ENCODE measurements at regions not wholly inside any gene's neighbourhood (a gene's known extent, or its start where the extent isn't known, plus 50 kb on each side); places are given as distances from the start of the nearest gene placed in this dataset.
A peak's percentile ranks its signal among the peaks of the same experiment; 100 is the strongest.

- DNase-seq (ENCODE audit: low read depth) = no peak
These were observed 517.4 kb downstream of the BUD13 start for GRCh38 chr11:116255321-116255953.

- DNase-seq (ENCODE audit: low read depth) = no peak
These were observed 522.6 kb downstream of the BUD13 start for GRCh38 chr11:116250155-116250554.

DNA sequence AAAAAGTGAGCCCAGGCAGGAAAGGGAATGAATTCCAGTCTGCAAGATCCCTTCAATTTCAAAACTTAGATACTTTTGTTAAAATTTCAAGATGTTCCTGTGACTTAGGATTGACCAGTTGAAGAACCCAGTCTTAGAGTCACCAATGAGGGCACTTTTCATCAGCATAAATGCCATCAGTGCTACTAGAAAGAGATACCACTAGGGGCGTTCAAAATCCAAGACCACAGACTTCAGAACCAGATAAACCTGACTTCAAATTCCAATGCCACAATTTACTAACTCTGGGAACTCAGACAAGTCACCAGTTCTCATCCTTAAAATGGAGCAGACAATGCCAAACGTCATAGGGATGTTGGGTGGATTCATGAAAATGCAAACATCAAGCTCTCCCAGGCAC, 523.2 kb downstream of the BUD13 start:
- DNase-seq (ENCODE audit: low read depth) = no peak

- DNase-seq (ENCODE audit: low read depth) = no peak
These were observed 527.9 kb downstream of the BUD13 start for GRCh38 chr11:116244889-116245288.

- no peak for DNase-seq (ENCODE audit: low read depth)
These were observed 528.3 kb downstream of the BUD13 start for GRCh38 chr11:116244439-116244838.

- DNase-seq (ENCODE audit: low read depth) = no peak
These were observed 528.8 kb downstream of the BUD13 start for GRCh38 chr11:116243991-116244390.

- DNase-seq (ENCODE audit: low read depth) = no peak
These were observed 530.8 kb downstream of the BUD13 start for GRCh38 chr11:116242006-116242405.

GRCh38 chr11:116240710-116241109, 532.1 kb downstream of the BUD13 start:
- DNase-seq (ENCODE audit: low read depth) = peak; percentile 12

DNA sequence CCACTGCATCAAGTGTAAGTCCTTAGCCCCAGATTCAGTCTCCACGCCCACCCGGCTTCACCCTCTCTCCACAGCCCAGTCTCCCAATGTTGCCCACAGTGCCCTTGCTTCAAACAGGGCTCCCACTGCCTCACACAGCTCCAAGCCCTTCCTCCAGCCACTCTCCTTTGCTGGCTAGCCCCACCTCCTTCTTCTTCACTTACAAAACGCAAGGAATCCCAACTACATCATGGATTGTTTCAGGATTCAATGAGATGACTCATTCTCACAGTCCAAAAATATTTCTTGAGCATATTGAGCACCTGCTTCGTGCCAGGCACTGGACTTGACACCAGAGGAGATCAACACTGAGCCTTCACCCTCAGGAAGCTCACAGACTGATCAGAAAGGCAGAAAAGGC, 533.5 kb downstream of the BUD13 start:
- DNase-seq (ENCODE audit: low read depth) = no peak

- DNase-seq (ENCODE audit: low read depth) = no peak
These were observed 537.7 kb downstream of the BUD13 start for GRCh38 chr11:116234989-116235568.

GRCh38 chr11:116233561-116233960, 539.2 kb downstream of the BUD13 start:
- peak; percentile 13 for DNase-seq (ENCODE audit: low read depth)

- no peak for DNase-seq (ENCODE audit: low read depth)
These were observed 540.4 kb downstream of the BUD13 start for GRCh38 chr11:116232364-116232828.

GRCh38 chr11:116231543-116231942, 541.2 kb downstream of the BUD13 start:
- DNase-seq (ENCODE audit: low read depth) = no peak

- no peak for DNase-seq (ENCODE audit: low read depth)
These were observed 542.3 kb downstream of the BUD13 start for GRCh38 chr11:116230438-116230837.

GRCh38 chr11:116229236-116229970, 543.4 kb downstream of the BUD13 start:
- DNase-seq (ENCODE audit: low read depth) = no peak

DNA sequence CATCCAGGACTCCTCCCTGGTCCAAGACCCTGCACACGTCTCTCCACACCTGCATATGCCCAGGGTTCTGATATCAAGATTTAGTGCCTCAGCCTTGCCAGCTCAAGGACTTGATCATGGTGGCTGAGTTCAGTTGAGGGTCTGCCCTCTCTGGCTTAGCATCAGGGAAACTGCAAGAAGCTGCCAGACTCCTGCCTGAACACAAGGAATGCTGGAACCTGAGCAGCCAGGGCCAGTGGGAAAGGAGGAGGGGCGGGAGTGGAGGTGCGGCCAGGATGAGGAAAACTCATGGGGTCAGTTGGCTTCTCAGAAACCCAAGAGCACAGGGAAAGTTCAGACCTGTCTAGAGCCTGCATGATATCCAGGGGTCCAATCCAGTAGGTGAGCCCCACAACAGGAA, 546.1 kb downstream of the BUD13 start:
- DNase-seq (ENCODE audit: low read depth) = no peak

- DNase-seq (ENCODE audit: low read depth) = no peak
These were observed 546.8 kb downstream of the BUD13 start for GRCh38 chr11:116225784-116226585.

GRCh38 chr11:116225236-116225635, 547.6 kb downstream of the BUD13 start:
- no peak for DNase-seq (ENCODE audit: low read depth)

- no peak for DNase-seq (ENCODE audit: low read depth)
These were observed 547.9 kb downstream of the BUD13 start for GRCh38 chr11:116224889-116225200.

DNA sequence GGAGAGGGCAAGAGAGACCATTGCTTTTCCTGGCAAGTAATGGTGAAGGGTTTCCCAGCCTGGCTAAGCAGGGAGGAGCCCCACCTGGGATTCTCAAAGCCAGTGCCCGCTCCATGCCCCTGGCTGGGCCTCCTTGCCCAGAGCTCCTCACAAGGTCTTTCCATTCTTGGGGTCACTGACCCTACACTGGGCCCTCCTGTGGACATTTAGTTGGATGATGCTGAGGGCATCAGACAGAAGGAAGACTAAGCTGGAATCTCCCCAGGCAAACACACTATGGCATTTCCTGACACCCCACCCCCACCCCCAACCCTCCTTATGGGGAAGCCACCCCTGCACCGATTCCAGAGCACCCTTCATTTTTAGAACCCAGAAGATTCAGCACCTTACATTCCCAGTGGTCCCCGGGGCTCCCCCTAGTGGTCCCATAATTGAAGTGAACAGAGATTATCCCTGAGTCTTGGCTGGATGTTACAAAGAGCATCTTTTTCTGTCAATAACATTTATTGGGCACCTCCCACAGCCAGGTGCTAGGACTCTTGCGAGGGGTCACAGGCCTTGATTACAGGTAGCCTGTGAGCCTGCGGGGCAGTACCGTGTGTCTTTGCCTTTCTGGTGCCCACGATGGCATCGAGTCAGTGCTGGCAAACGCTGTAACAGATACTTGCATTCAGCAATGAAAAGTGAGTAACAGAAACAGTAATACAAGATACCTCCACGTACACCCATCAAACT, 548.5 kb downstream of the BUD13 start:
- DNase-seq (ENCODE audit: low read depth) = peak; percentile 17

DNA sequence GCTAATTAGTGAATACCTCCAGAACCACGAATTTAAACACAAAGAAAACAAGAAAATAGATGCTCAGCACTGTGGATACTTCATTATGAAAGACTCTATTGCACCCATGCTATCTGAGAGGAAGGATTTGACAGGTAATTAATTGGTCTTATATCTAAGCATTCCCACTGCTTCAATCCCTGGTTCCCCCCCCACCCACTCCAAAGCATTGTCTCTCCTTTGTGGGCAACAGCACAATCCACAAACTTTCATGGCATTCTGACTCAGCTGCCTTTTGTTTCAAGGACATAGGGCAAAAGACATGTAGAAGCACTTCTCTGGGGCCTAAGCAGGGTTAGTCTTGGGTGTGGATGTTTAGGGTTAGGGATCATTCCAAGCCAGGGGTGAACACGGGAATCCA, 551.4 kb downstream of the BUD13 start:
- DNase-seq (ENCODE audit: low read depth) = no peak

DNA sequence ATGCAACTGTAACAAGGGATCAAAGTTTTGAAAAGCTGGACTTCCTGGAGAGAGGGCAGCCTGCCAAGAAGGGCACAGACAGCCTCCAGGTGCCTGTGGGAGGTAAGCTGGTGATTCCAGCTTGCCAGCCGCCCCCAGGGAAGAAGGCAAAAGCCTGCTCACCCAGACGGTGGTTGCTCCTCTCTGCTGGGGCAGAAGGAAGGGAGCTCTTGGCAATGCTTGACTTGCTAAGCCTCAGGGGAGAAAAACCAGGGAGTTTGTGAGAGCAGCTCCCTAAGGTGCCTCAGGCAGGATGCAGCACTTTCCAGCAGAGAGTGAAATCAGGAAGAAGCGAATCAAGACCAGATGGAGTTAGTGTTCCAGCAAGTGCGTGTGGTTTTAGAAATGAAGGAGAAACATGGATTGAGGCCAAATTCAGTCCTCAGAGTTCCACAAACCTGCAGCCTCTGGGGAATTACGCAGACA, 553.6 kb downstream of the BUD13 start:
- DNase-seq (ENCODE audit: low read depth) = no peak

Data from stromal cell of bone marrow (primary cell).